CD4-positive, CD25-positive, alpha-beta regulatory T cell (primary cell): ENCODE measurements at regions not wholly inside any gene's neighbourhood (a gene's known extent, or its start where the extent isn't known, plus 50 kb on each side); places are given as distances from the start of the nearest gene placed in this dataset.

ENCODE experiments used
- ATAC-seq, 2 donors: fragments of 150-1000 bp; cut with Tn5 transposase; one replicate each; pipeline ENCODE4 v1.10.0; 2021; ENCODE audit warnings: low read depth in 2 of 2, moderate number of reproducible peaks in 2 of 2, moderate library complexity in 1 of 2
- DNase-seq, 3 donors: peaks; one replicate each; pipeline versions ENCODE4 v3.0.0 to v3.0.0-alpha.2; 2012 to 2022; ENCODE audit warnings: mixed read lengths in 1 of 3
- H3K27ac ChIP-seq: one replicate; pipeline ENCODE4 v1.7.0; 2013; ENCODE audit warnings: mild to moderate bottlenecking, low read length; ENCODE audit not compliant: insufficient read depth, poor library complexity, severe bottlenecking
- H3K27me3 ChIP-seq: one replicate; pipeline ENCODE4 v1.7.0; 2013; ENCODE audit warnings: low read length; ENCODE audit not compliant: control insufficient read depth, insufficient read depth
- H3K36me3 ChIP-seq: one replicate; pipeline ENCODE4 v1.7.0; 2013; ENCODE audit warnings: mild to moderate bottlenecking, low read length, moderate library complexity; ENCODE audit not compliant: control insufficient read depth, insufficient read depth
- H3K4me1 ChIP-seq: 2 replicates; pipeline ENCODE4 v1.7.0; 2013; ENCODE audit warnings: mild to moderate bottlenecking, low read length; ENCODE audit not compliant: insufficient read depth, control insufficient read depth, poor library complexity, severe bottlenecking
- H3K4me3 ChIP-seq: one replicate; pipeline ENCODE4 v1.7.0; 2013; ENCODE audit warnings: low read depth, mild to moderate bottlenecking, low read length, moderate library complexity
- H3K9me3 ChIP-seq, 2 experiments: 1 replicate in 1 of 2; 2 replicates in 1 of 2; pipeline ENCODE4 v1.7.0; 2013; ENCODE audit warnings: low read length in 2 of 2, mild to moderate bottlenecking in 1 of 2, moderate library complexity in 1 of 2; ENCODE audit not compliant: control insufficient read depth in 2 of 2
- H3K27ac Mint-ChIP-seq, 3 donors: one replicate each; pipeline ENCODE4 v1.8.0; 2020 to 2022; ENCODE audit warnings: mild to moderate bottlenecking in 3 of 3, mixed read lengths in 3 of 3, moderate library complexity in 2 of 3
- H3K27me3 Mint-ChIP-seq: one replicate; pipeline ENCODE4 v1.8.0; 2022; ENCODE audit warnings: mild to moderate bottlenecking, mixed read lengths
- H3K36me3 Mint-ChIP-seq: one replicate; pipeline ENCODE4 v1.8.0; 2020; ENCODE audit warnings: mixed read lengths
- H3K4me1 Mint-ChIP-seq, 4 donors: one replicate each; pipeline ENCODE4 v1.8.0; 2020 to 2022; ENCODE audit warnings: mixed read lengths in 4 of 4, mild to moderate bottlenecking in 1 of 4
- H3K4me3 Mint-ChIP-seq, 4 donors: one replicate each; pipeline ENCODE4 v1.8.0; 2020 to 2022; ENCODE audit warnings: mild to moderate bottlenecking in 4 of 4, mixed read lengths in 4 of 4, moderate library complexity in 3 of 4
- H3K9me3 Mint-ChIP-seq, 7 donors: one replicate each; pipeline ENCODE4 v1.8.0; 2020 to 2022; ENCODE audit warnings: mixed read lengths in 7 of 7, mild to moderate bottlenecking in 3 of 7, moderate library complexity in 2 of 7

GRCh38 chr2:182581196-182581935 is 134.7 kb upstream of the DNAJC10 start:
- peaks cover 0 to 1% (median 0%) of the 10 kb centered on the region in 7 donors for H3K9me3 Mint-ChIP-seq
- H3K4me1 Mint-ChIP-seq, result no peaks in the 10 kb centered on the region
- H3K27ac Mint-ChIP-seq, result no peak overlapping the region
- Histone ChIP-seq H3K27me3 (no peaks in the 10 kb centered on the region), H3K4me3 (no peak overlapping the region), H3K4me1 (no peaks in the 10 kb centered on the region), H3K27ac (no peak overlapping the region), H3K9me3 (no peaks in the 10 kb centered on the region), H3K36me3 (no peaks in the 10 kb centered on the region)
- ATAC-seq (no peak), DNase-seq (no peak)
- no peaks in the 10 kb centered on the region for H3K36me3 Mint-ChIP-seq
- H3K27me3 Mint-ChIP-seq, result no peaks in the 10 kb centered on the region
- H3K4me3 Mint-ChIP-seq, result no peak overlapping the region

- Mint-ChIP-seq H3K36me3 (no peaks in the 10 kb centered on the region), H3K4me1 (no peaks in the 10 kb centered on the region), H3K27me3 (no peaks in the 10 kb centered on the region), H3K27ac (no peak overlapping the region), H3K4me3 (no peak overlapping the region), H3K9me3 (peaks cover 0 to 4% (median 0%) of the 10 kb centered on the region in 7 donors)
- DNase-seq, result no peak
- no peaks in the 10 kb centered on the region for H3K4me1 ChIP-seq
- ATAC-seq, result no peak
- H3K27me3 ChIP-seq, result no peaks in the 10 kb centered on the region
- no peaks in the 10 kb centered on the region for H3K9me3 ChIP-seq
- H3K27ac ChIP-seq, result no peak overlapping the region
- no peaks in the 10 kb centered on the region for H3K36me3 ChIP-seq
- H3K4me3 ChIP-seq, result no peak overlapping the region
Observed at GRCh38 chr2:182584462-182584861, 131.6 kb upstream of the DNAJC10 start.

- no peak for ATAC-seq
- no peaks in the 10 kb centered on the region for H3K36me3 ChIP-seq
- H3K27me3 Mint-ChIP-seq, result no peaks in the 10 kb centered on the region
- H3K36me3 Mint-ChIP-seq, result no peaks in the 10 kb centered on the region
- DNase-seq, result no peak
- H3K27me3 ChIP-seq, result no peaks in the 10 kb centered on the region
- no peaks in the 10 kb centered on the region for H3K9me3 ChIP-seq
- no peaks in the 10 kb centered on the region for H3K4me1 ChIP-seq
- H3K4me3 Mint-ChIP-seq, result no peak overlapping the region
- H3K27ac Mint-ChIP-seq, result no peak overlapping the region
- H3K4me1 Mint-ChIP-seq, result no peaks in the 10 kb centered on the region
- no peak overlapping the region for H3K4me3 ChIP-seq
- no peak overlapping the region for H3K27ac ChIP-seq
- peaks cover 0 to 4% (median 0%) of the 10 kb centered on the region in 7 donors for H3K9me3 Mint-ChIP-seq
Observed at GRCh38 chr2:182585001-182585400, 131.1 kb upstream of the DNAJC10 start.

- Mint-ChIP-seq H3K36me3 (no peaks in the 10 kb centered on the region), H3K4me3 (no peak overlapping the region), H3K4me1 (no peaks in the 10 kb centered on the region), H3K9me3 (peaks cover 0 to 4% (median 0%) of the 10 kb centered on the region in 7 donors), H3K27me3 (no peaks in the 10 kb centered on the region), H3K27ac (no peak overlapping the region)
- H3K9me3 ChIP-seq, result no peaks in the 10 kb centered on the region
- ATAC-seq, result no peak
- H3K4me3 ChIP-seq, result no peak overlapping the region
- H3K27me3 ChIP-seq, result no peaks in the 10 kb centered on the region
- H3K36me3 ChIP-seq, result no peaks in the 10 kb centered on the region
- no peak for DNase-seq
- H3K4me1 ChIP-seq, result no peaks in the 10 kb centered on the region
- H3K27ac ChIP-seq, result no peak overlapping the region
Observed at GRCh38 chr2:182585430-182585829, 130.6 kb upstream of the DNAJC10 start.

- Histone ChIP-seq H3K27me3 (no peaks in the 10 kb centered on the region), H3K4me3 (no peak overlapping the region), H3K27ac (no peak overlapping the region), H3K9me3 (no peaks in the 10 kb centered on the region), H3K4me1 (no peaks in the 10 kb centered on the region), H3K36me3 (no peaks in the 10 kb centered on the region)
- H3K4me1 Mint-ChIP-seq, result no peaks in the 10 kb centered on the region
- ATAC-seq, result no peak
- no peaks in the 10 kb centered on the region for H3K27me3 Mint-ChIP-seq
- no peak for DNase-seq
- H3K27ac Mint-ChIP-seq, result no peak overlapping the region
- H3K9me3 Mint-ChIP-seq, result peaks cover 0 to 4% (median 0%) of the 10 kb centered on the region in 7 donors
- no peak overlapping the region for H3K4me3 Mint-ChIP-seq
- H3K36me3 Mint-ChIP-seq, result no peaks in the 10 kb centered on the region
Observed at GRCh38 chr2:182586426-182586825, 129.6 kb upstream of the DNAJC10 start.

- no peaks in the 10 kb centered on the region for H3K4me1 ChIP-seq
- Mint-ChIP-seq H3K36me3 (no peaks in the 10 kb centered on the region), H3K4me3 (no peak overlapping the region), H3K9me3 (peaks cover 0 to 4% (median 0%) of the 10 kb centered on the region in 7 donors), H3K4me1 (no peaks in the 10 kb centered on the region), H3K27me3 (no peaks in the 10 kb centered on the region), H3K27ac (no peak overlapping the region)
- H3K4me3 ChIP-seq, result no peak overlapping the region
- no peak for ATAC-seq
- H3K27ac ChIP-seq, result no peak overlapping the region
- no peaks in the 10 kb centered on the region for H3K27me3 ChIP-seq
- DNase-seq, result no peak
- H3K9me3 ChIP-seq, result no peaks in the 10 kb centered on the region
- no peaks in the 10 kb centered on the region for H3K36me3 ChIP-seq
Observed at GRCh38 chr2:182587831-182588230, 128.2 kb upstream of the DNAJC10 start.

GRCh38 chr2:182589121-182589520 is 126.9 kb upstream of the DNAJC10 start:
- H3K27me3 Mint-ChIP-seq, result no peaks in the 10 kb centered on the region
- H3K4me1 Mint-ChIP-seq, result no peaks in the 10 kb centered on the region
- peaks cover 0 to 4% (median 0%) of the 10 kb centered on the region in 7 donors for H3K9me3 Mint-ChIP-seq

GRCh38 chr2:182591774-182592173 is 124.3 kb upstream of the DNAJC10 start:
- Histone ChIP-seq H3K4me1 (no peaks in the 10 kb centered on the region), H3K36me3 (no peaks in the 10 kb centered on the region), H3K27me3 (peaks cover 2% of the 10 kb centered on the region), H3K4me3 (no peak overlapping the region), H3K9me3 (no peaks in the 10 kb centered on the region), H3K27ac (no peak overlapping the region)
- H3K27me3 Mint-ChIP-seq, result no peaks in the 10 kb centered on the region
- no peak overlapping the region for H3K27ac Mint-ChIP-seq
- H3K4me3 Mint-ChIP-seq, result no peak overlapping the region
- DNase-seq (no peak), ATAC-seq (no peak)
- H3K9me3 Mint-ChIP-seq, result peaks cover 0 to 2% (median 0%) of the 10 kb centered on the region in 7 donors
- H3K4me1 Mint-ChIP-seq, result no peaks in the 10 kb centered on the region
- H3K36me3 Mint-ChIP-seq, result no peaks in the 10 kb centered on the region

More at GRCh38 chr2:182589121-182589520, 126.9 kb upstream of the DNAJC10 start:
- Mint-ChIP-seq H3K36me3 (no peaks in the 10 kb centered on the region), H3K4me3 (no peak overlapping the region), H3K27ac (no peak overlapping the region)
- no peaks in the 10 kb centered on the region for H3K27me3 ChIP-seq
- H3K4me3 ChIP-seq, result no peak overlapping the region
- no peak overlapping the region for H3K27ac ChIP-seq
- H3K36me3 ChIP-seq, result no peaks in the 10 kb centered on the region
- DNase-seq (no peak), ATAC-seq (no peak)
- H3K4me1 ChIP-seq, result no peaks in the 10 kb centered on the region
- H3K9me3 ChIP-seq, result no peaks in the 10 kb centered on the region
